H1 (cell line): ENCODE measurements at regions not wholly inside any gene's neighbourhood (a gene's known extent, or its start where the extent isn't known, plus 50 kb on each side); places are given as distances from the start of the nearest gene placed in this dataset.

Source experiments
- CTCF ChIA-PET: fragments of 300-600 bp; sonication (Branson Sonifier 250); formaldehyde crosslinking; loops from one replicate; lab custom pipeline; 2021; ENCODE audit not compliant: partially characterized antibody; lab: Charles Lee
- POLR2A ChIA-PET: fragments of 300-600 bp; sonication (Branson Sonifier 250); formaldehyde crosslinking; loops from one replicate; lab custom pipeline; 2021; ENCODE audit warnings: inconsistent platforms; ENCODE audit not compliant: partially characterized antibody; lab: Charles Lee
- DNase-seq, 2 experiments: peaks; one replicate each; pipeline versions ENCODE4 v3.0.0 to v3.0.0-alpha.2; 2010 to 2022; ENCODE audit warnings: low spot score in 2 of 2, low read depth in 1 of 2, mixed read lengths in 1 of 2
- FAIRE-seq: peaks from 2 replicates; lab custom pipeline; 2011; peaks lifted over from hg19 to GRCh38; lab: Jason Lieb, UNC
- H2AFZ ChIP-seq: 2 replicates; pipeline ENCODE4 v1.8.1; 2012; ENCODE audit warnings: low read length, inconsistent platforms
- H2AK5ac ChIP-seq: 2 replicates; pipeline ENCODE4 v1.6.1; 2013; ENCODE audit warnings: low read depth, low read length
- H2BK120ac ChIP-seq: replicated peaks from 2 replicates; pipeline ENCODE3; 2013; ENCODE audit warnings: low read depth, low read length, inconsistent platforms
- H2BK12ac ChIP-seq: 2 replicates; pipeline ENCODE4 v1.6.1; 2013; ENCODE audit warnings: low read depth, low read length
- H2BK15ac ChIP-seq: 2 replicates; pipeline ENCODE4 v1.6.1; 2013; ENCODE audit warnings: low read length
- H2BK20ac ChIP-seq: 2 replicates; pipeline ENCODE4 v1.6.1; 2013; ENCODE audit warnings: low read length
- H2BK5ac ChIP-seq: 2 replicates; pipeline ENCODE4 v1.6.1; 2013; ENCODE audit warnings: low read depth, low read length
- H3K14ac ChIP-seq: 2 replicates; pipeline ENCODE4 v1.6.1; 2013; ENCODE audit warnings: inconsistent platforms; ENCODE audit not compliant: insufficient read length
- H3K18ac ChIP-seq: 2 replicates; pipeline ENCODE4 v1.6.1; 2013; ENCODE audit warnings: low read length; ENCODE audit errors: extremely low read depth
- H3K23ac ChIP-seq: 2 replicates; pipeline ENCODE4 v1.6.1; 2013; ENCODE audit warnings: inconsistent platforms; ENCODE audit not compliant: insufficient read length
- H3K23me2 ChIP-seq: 2 replicates; pipeline ENCODE4 v1.6.1; 2013; ENCODE audit warnings: low read depth, low read length
- H3K27ac ChIP-seq: 2 replicates; pipeline ENCODE4 v1.6.1; 2011; ENCODE audit warnings: low read depth, low read length, inconsistent platforms
- H3K27me3 ChIP-seq, 4 experiments: replicated peaks in 1 of 4; 1 replicate in 1 of 4; 2 replicates in 3 of 4; pipeline versions ENCODE4 v1.6.1 to v1.8.1; 2011 to 2013; ENCODE audit warnings: low read length in 3 of 4, mild to moderate bottlenecking in 3 of 4, inconsistent platforms in 2 of 4, mixed read lengths in 2 of 4, moderate library complexity in 1 of 4; ENCODE audit not compliant: control insufficient read depth in 3 of 4, insufficient read depth in 3 of 4; ENCODE audit errors: extremely low read depth in 1 of 4
- H3K36me3 ChIP-seq, 4 experiments: 2 replicates each; pipeline versions ENCODE4 v1.6.1 to v1.8.1; 2011 to 2013; ENCODE audit warnings: mild to moderate bottlenecking in 4 of 4, low read length in 3 of 4, moderate library complexity in 2 of 4, control low read depth in 1 of 4, inconsistent platforms in 1 of 4; ENCODE audit not compliant: insufficient read depth in 4 of 4, control insufficient read depth in 2 of 4
- H3K4ac ChIP-seq: replicated peaks from 2 replicates; pipeline ENCODE3; 2013; ENCODE audit warnings: low read length, low read depth, mixed read lengths, inconsistent platforms; ENCODE audit not compliant: insufficient read length
- H3K4me1 ChIP-seq, 4 experiments: replicated peaks in 1 of 4; 1 replicate in 1 of 4; 2 replicates in 3 of 4; pipeline versions ENCODE4 v1.6.1 to v1.8.1; 2011 to 2013; ENCODE audit warnings: low read length in 3 of 4, inconsistent platforms in 2 of 4, mixed read lengths in 1 of 4; ENCODE audit not compliant: insufficient read depth in 4 of 4, control insufficient read depth in 3 of 4
- H3K4me2 ChIP-seq, 2 experiments: 2 replicates each; pipeline versions ENCODE4 v1.6.1 to v1.8.1; 2011 to 2013; ENCODE audit warnings: low read depth in 2 of 2, low read length in 2 of 2, control low read depth in 1 of 2, inconsistent platforms in 1 of 2, mild to moderate bottlenecking in 1 of 2; ENCODE audit not compliant: insufficient read depth in 1 of 2
- H3K4me3 ChIP-seq, 4 experiments: fragments of 200-600, 300-600 bp in 1 of 4; sonication (generic), shearing (Covaris generic), sonication (Bioruptor Twin) in 1 of 4; 2 replicates each; pipeline versions ENCODE4 v1.5.1 to v1.8.1; 2011 to 2016; ENCODE audit warnings: low read length in 4 of 4, low read depth in 3 of 4, control low read depth in 2 of 4, inconsistent platforms in 2 of 4, mild to moderate bottlenecking in 2 of 4, mixed read lengths in 1 of 4, moderate library complexity in 1 of 4; ENCODE audit not compliant: insufficient read depth in 2 of 4; ENCODE audit errors: extremely low read depth in 1 of 4
- H3K56ac ChIP-seq: replicated peaks from 2 replicates; pipeline ENCODE3; 2013; ENCODE audit warnings: low read depth, mild to moderate bottlenecking, mixed read lengths, low read length, inconsistent platforms; ENCODE audit not compliant: insufficient read length
- H3K79me1 ChIP-seq: 2 replicates; pipeline ENCODE4 v1.6.1; 2013; ENCODE audit warnings: low read depth, low read length, control low read depth
- H3K79me2 ChIP-seq, 2 experiments: 2 replicates each; pipeline versions ENCODE4 v1.6.1 to v1.8.1; 2012 to 2013; ENCODE audit warnings: low read length in 2 of 2, mild to moderate bottlenecking in 2 of 2, inconsistent platforms in 1 of 2; ENCODE audit not compliant: insufficient read depth in 2 of 2, control insufficient read depth in 1 of 2
- H3K9ac ChIP-seq, 4 experiments: replicated peaks in 1 of 4; 1 replicate in 1 of 4; 2 replicates in 3 of 4; pipeline versions ENCODE4 v1.6.1 to v1.8.1; 2011 to 2013; ENCODE audit warnings: low read depth in 3 of 4, low read length in 3 of 4, control low read depth in 2 of 4, mild to moderate bottlenecking in 2 of 4, moderate library complexity in 2 of 4, inconsistent platforms in 1 of 4; ENCODE audit errors: extremely low read depth in 1 of 4
- H3K9me3 ChIP-seq, 2 experiments: 2 replicates each; pipeline versions ENCODE4 v1.6.1 to v1.8.1; 2012 to 2013; ENCODE audit warnings: mild to moderate bottlenecking in 2 of 2, moderate library complexity in 2 of 2, control low read depth in 1 of 2, inconsistent platforms in 1 of 2, low read depth in 1 of 2, low read length in 1 of 2, mixed read lengths in 1 of 2; ENCODE audit not compliant: insufficient read depth in 2 of 2
- H4K20me1 ChIP-seq, 2 experiments: replicated peaks in 1 of 2; 2 replicates each; pipeline versions ENCODE3 to v1.8.1; 2011 to 2013; ENCODE audit warnings: inconsistent platforms in 2 of 2, low read length in 2 of 2, mild to moderate bottlenecking in 1 of 2; ENCODE audit not compliant: insufficient read depth in 2 of 2, control insufficient read depth in 1 of 2
- H4K5ac ChIP-seq: 2 replicates; pipeline ENCODE4 v1.6.1; 2013; ENCODE audit warnings: low read length, low read depth, mixed read lengths, inconsistent platforms; ENCODE audit not compliant: insufficient read length
- H4K8ac ChIP-seq: 2 replicates; pipeline ENCODE4 v1.8.0; 2013; ENCODE audit warnings: mild to moderate bottlenecking, moderate library complexity, low read length, inconsistent platforms; ENCODE audit not compliant: insufficient read depth; ENCODE audit errors: extremely low read depth
- H4K91ac ChIP-seq: replicated peaks from 2 replicates; pipeline ENCODE3; 2013; ENCODE audit warnings: low read length, mixed read lengths, inconsistent platforms; ENCODE audit not compliant: insufficient read length
- ASH2L ChIP-seq: fragments of 200-600, 300-600 bp; sonication (generic); IDR thresholded peaks from one replicate; pipeline ENCODE4 v1.7.1; 2017; ENCODE audit warnings: low read length
- SRF ChIP-seq: IDR thresholded peaks from 2 replicates; pipeline ENCODE4 v1.6.1; 2011; ENCODE audit warnings: mild to moderate bottlenecking, low read depth, low read length, moderate library complexity
- WGBS, 2 experiments: shearing (Covaris generic) in 1 of 2; methylation state at CpG; one replicate each; pipeline versions ENCODE4 v1.1.6 to v1.1.7; 2013 to 2015; ENCODE audit warnings: low lambda C conversion rate in 2 of 2, mixed read lengths in 2 of 2, inconsistent platforms in 1 of 2, low coverage in 1 of 2, missing lambda C conversion rate in 1 of 2; ENCODE audit not compliant: insufficient replicate concordance in 2 of 2, insufficient coverage in 1 of 2, insufficient read length in 1 of 2; ENCODE audit errors: extremely low coverage in 1 of 2, missing lambda C conversion rate in 1 of 2; 5-methylcytosine and 5-hydroxymethylcytosine counted together

- DNase-seq (no peak), FAIRE-seq (no peak)
- Histone ChIP-seq H4K91ac (no peak overlapping the region), H3K27ac (no peak overlapping the region), H3K56ac (no peak overlapping the region), H2BK5ac (no peak overlapping the region), H3K4me1 (peaks cover 0 to 3% (median under 1%) of the 10 kb centered on the region in 4 experiments; a peak in 1 of 7 replicates), H2BK15ac (no peak overlapping the region), H3K18ac (no peak overlapping the region), H3K27me3 (no peaks in the 10 kb centered on the region), H3K4me2 (no peak overlapping the region), H3K23me2 (no peaks in the 10 kb centered on the region; the same call in 1 of the 2 replicates), H3K9me3 (no peaks in the 10 kb centered on the region), H3K9ac (no peak overlapping the region), H3K4ac (no peak overlapping the region), H3K79me2 (no peaks in the 10 kb centered on the region), H2BK12ac (no peak overlapping the region), H2AFZ (no peak overlapping the region), H3K79me1 (no peaks in the 10 kb centered on the region), H2BK20ac (no peak overlapping the region), H4K8ac (no peak overlapping the region), H3K36me3 (no peaks in the 10 kb centered on the region), H3K23ac (no peak overlapping the region), H4K5ac (no peak overlapping the region), H2AK5ac (no peak overlapping the region), H4K20me1 (no peaks in the 10 kb centered on the region), H3K14ac (no peak overlapping the region), H2BK120ac (no peak overlapping the region), H3K4me3 (no peak overlapping the region)
- 88% methylated on average over 4 of the region's 4 CpGs; no CpG with 5 or more reads in 1 of the 2 experiments for WGBS, 2 experiments
- ChIA-PET POLR2A (no interaction called here), CTCF (interaction anchor here (1.2 kb wide), 1 partner anchor 86 kb away, joined by 3 read pairs; no protein-coding TSS in a partner anchor)
- TF ChIP-seq ASH2L (no peak), SRF (no peak)
These were observed 620.6 kb downstream of the SOX6 start for GRCh38 chr11:15735706-15736105.
